PC-3 (cell line): ENCODE measurements at regions not wholly inside any gene's neighbourhood (a gene's known extent, or its start where the extent isn't known, plus 50 kb on each side); places are given as distances from the start of the nearest gene placed in this dataset.
"Not testable (repeated sequence)": the region's sequence is repeated elsewhere in the genome, so short reads cannot be mapped to it uniquely, and the experiment has no call there.

ENCODE experiments used
- ATAC-seq: fragments of 200-7000 bp; cut with Tn5 transposase; 2 replicates; pipeline ENCODE4 v1.9.1; 2020; ENCODE audit warnings: mild to moderate bottlenecking, moderate library complexity
- BruUV-seq: library from RNA; stranded (reverse); fragments of 400-500 nt; replicated peaks from 2 replicates; lab custom pipeline; 2021; lab: Mats Ljungman, UMichigan
- CTCF ChIA-PET: fragments of 300-600 bp; sonication (Branson Sonifier 250); formaldehyde crosslinking; loops from one replicate; lab custom pipeline; 2022; ENCODE audit warnings: antibody characterized with exemption; lab: Charles Lee
- POLR2A ChIA-PET: fragments of 300-600 bp; sonication (Branson Sonifier 250); formaldehyde crosslinking; loops from one replicate; lab custom pipeline; 2022; ENCODE audit warnings: antibody characterized with exemption; ENCODE audit not compliant: unreplicated experiment; lab: Charles Lee
- DNase-seq: peaks from one replicate; pipeline ENCODE4 v3.0.0-alpha.2; 2015
- H2AFZ ChIP-seq: fragments of 300-600 bp; sonication (generic); 2 replicates; pipeline ENCODE4 v1.6.0; 2016; ENCODE audit warnings: antibody characterized with exemption, low read length
- H3F3A ChIP-seq: fragments of 300-600 bp; sonication (generic); one replicate; pipeline ENCODE4 v1.6.0; 2017; ENCODE audit warnings: antibody characterized with exemption, low read length, control low read depth, mild to moderate bottlenecking; ENCODE audit not compliant: unreplicated experiment
- H3K27ac ChIP-seq: fragments of 300-600 bp; sonication (generic); 2 replicates; pipeline ENCODE4 v1.5.1; 2016; ENCODE audit warnings: mild to moderate bottlenecking, low read length
- H3K27me3 ChIP-seq: fragments of 300-600 bp; sonication (generic); 2 replicates; pipeline ENCODE4 v1.6.1; 2016; ENCODE audit warnings: low read length, mixed read lengths
- H3K36me3 ChIP-seq: fragments of 300-600 bp; sonication (generic); 2 replicates; pipeline ENCODE4 v1.6.1; 2016; ENCODE audit warnings: low read depth, mixed run types, low read length, mixed read lengths
- H3K4me1 ChIP-seq: fragments of 300-600 bp; sonication (generic); 2 replicates; pipeline ENCODE4 v1.5.1; 2016; ENCODE audit warnings: low read length; ENCODE audit not compliant: insufficient read depth
- H3K4me2 ChIP-seq: fragments of 300-600 bp; sonication (generic); 2 replicates; pipeline ENCODE4 v1.6.0; 2016; ENCODE audit warnings: low read length
- H3K4me3 ChIP-seq: fragments of 300-600 bp; sonication (generic); 2 replicates; pipeline ENCODE4 v1.5.1; 2016; ENCODE audit warnings: mild to moderate bottlenecking, low read length, mixed read lengths
- H3K79me2 ChIP-seq: fragments of 300-600 bp; sonication (generic); 2 replicates; pipeline ENCODE4 v1.6.1; 2017; ENCODE audit warnings: low read length, mixed read lengths
- H3K9ac ChIP-seq: fragments of 300-600 bp; sonication (generic); 2 replicates; pipeline ENCODE4 v1.6.0; 2016; ENCODE audit warnings: mild to moderate bottlenecking, low read length
- H3K9me2 ChIP-seq: fragments of 300-600 bp; sonication (generic); replicated peaks from 2 replicates; pipeline ENCODE4 v1.6.1; 2016; ENCODE audit warnings: mixed run types, low read length, mixed read lengths
- H3K9me3 ChIP-seq: fragments of 300-600 bp; sonication (generic); 2 replicates; pipeline ENCODE4 v1.6.1; 2016; ENCODE audit warnings: low read length, mixed read lengths
- H4K20me1 ChIP-seq: fragments of 300-600 bp; sonication (generic); 2 replicates; pipeline ENCODE4 v1.6.1; 2016; ENCODE audit warnings: low read length, mixed read lengths
- CTCF ChIP-seq: fragments of 300-600 bp; sonication (generic); conservative IDR thresholded peaks from 2 replicates; pipeline ENCODE4 v1.5.1; 2017; ENCODE audit warnings: antibody characterized with exemption, low read depth, mild to moderate bottlenecking, low read length
- EZH2 ChIP-seq: fragments of 300-600 bp; sonication (generic); IDR thresholded peaks from one replicate; pipeline ENCODE4 v1.6.1; 2017; ENCODE audit warnings: antibody characterized with exemption, mild to moderate bottlenecking, low read length; ENCODE audit not compliant: unreplicated experiment
- EZH2phosphoT487 ChIP-seq: fragments of 300-600 bp; sonication (generic); IDR thresholded peaks from 2 replicates; pipeline ENCODE4 v1.6.1; 2018; ENCODE audit warnings: mild to moderate bottlenecking, antibody characterized with exemption, low read length, borderline replicate concordance
- intact Hi-C: fragments of 100-400 bp; cut with micrococcal nuclease; formaldehyde crosslinking; loops from 2 replicates; pipeline ENCODE4 v1.9.0; 2023

GRCh38 chr7:119096683-119097082 lies 872.2 kb downstream of the ANKRD7 start:
- ChIA-PET POLR2A (no interaction called here), CTCF (no interaction called here)
- Histone ChIP-seq H3K4me3 (no peak overlapping the region), H3K4me1 (no peaks in the 10 kb centered on the region), H3K9ac (no peak overlapping the region), H3K27me3 (no peaks in the 10 kb centered on the region), H3F3A (no peaks in the 10 kb centered on the region), H2AFZ (no peak overlapping the region), H3K79me2 (no peaks in the 10 kb centered on the region), H4K20me1 (no peaks in the 10 kb centered on the region), H3K36me3 (no peaks in the 10 kb centered on the region), H3K27ac (no peak overlapping the region), H3K9me3 (no peaks in the 10 kb centered on the region), H3K9me2 (no peaks in the 10 kb centered on the region), H3K4me2 (no peak overlapping the region)
- no peak for TF ChIP-seq CTCF
- no peak for TF ChIP-seq EZH2
- TF ChIP-seq EZH2phosphoT487: no peak
- intact Hi-C loops: no loop called here
- no peak for ATAC-seq
- BruUV-seq: no TSS peak
- no peak for DNase-seq

- H3K9ac ChIP-seq, H3K9me2 ChIP-seq, DNase-seq, CTCF ChIA-PET, H3K79me2 ChIP-seq, H3K27ac ChIP-seq, H3F3A ChIP-seq, H3K4me1 ChIP-seq, H3K27me3 ChIP-seq, intact Hi-C loops, H3K4me3 ChIP-seq, ATAC-seq, H3K9me3 ChIP-seq, H3K36me3 ChIP-seq, H3K4me2 ChIP-seq, POLR2A ChIA-PET, H4K20me1 ChIP-seq, BruUV-seq, H2AFZ ChIP-seq: not testable (repeated sequence)
Measured at GRCh38 chr7:119100611-119101258, 876.2 kb downstream of the ANKRD7 start.

GRCh38 chr7:119102291-119102690 lies 877.8 kb downstream of the ANKRD7 start:
- no peak for ATAC-seq
- H3K27me3 ChIP-seq: no peaks in the 10 kb centered on the region
- H3K79me2 ChIP-seq: no peaks in the 10 kb centered on the region
- no TSS peak for BruUV-seq
- no peaks in the 10 kb centered on the region for H3F3A ChIP-seq
- no peaks in the 10 kb centered on the region for H3K4me1 ChIP-seq
- no peak overlapping the region for H3K4me3 ChIP-seq
- H3K36me3 ChIP-seq: no peaks in the 10 kb centered on the region
- intact Hi-C loops: no loop called here
- no peaks in the 10 kb centered on the region for H3K9me3 ChIP-seq
- DNase-seq: no peak
- no peaks in the 10 kb centered on the region for H4K20me1 ChIP-seq
- H3K27ac ChIP-seq: no peak overlapping the region
- CTCF ChIA-PET: no interaction called here
- POLR2A ChIA-PET: no interaction called here
- H3K4me2 ChIP-seq: no peak overlapping the region
- TF ChIP-seq EZH2phosphoT487: no peak
- no peak for TF ChIP-seq CTCF
- no peak for TF ChIP-seq EZH2
- H3K9ac ChIP-seq: no peak overlapping the region
- H3K9me2 ChIP-seq: no peaks in the 10 kb centered on the region
- H2AFZ ChIP-seq: no peak overlapping the region
